WTC11 (cell line): ENCODE measurements at regions not wholly inside any gene's neighbourhood (a gene's known extent, or its start where the extent isn't known, plus 50 kb on each side); places are given as distances from the start of the nearest gene placed in this dataset.

ENCODE experiments used
- CREB1 ChIP-seq: sonication (generic); formaldehyde crosslinking; IDR thresholded peaks from 2 replicates; pipeline ENCODE4 v1.8.0; 2023; ENCODE audit warnings: mild to moderate bottlenecking, missing genetic modification reagents
- JUN ChIP-seq: sonication (generic); formaldehyde crosslinking; IDR thresholded peaks from 2 replicates; pipeline ENCODE4 v1.8.0; 2023; ENCODE audit warnings: mild to moderate bottlenecking, missing genetic modification reagents
- MYBL2 ChIP-seq: sonication (generic); formaldehyde crosslinking; IDR thresholded peaks from 2 replicates; pipeline ENCODE4 v1.8.1; 2023; ENCODE audit warnings: mild to moderate bottlenecking, moderate library complexity, missing genetic modification reagents
- RORB ChIP-seq: fragments of 250-450 bp; sonication (Bioruptor Pico); IDR thresholded peaks from 2 replicates; pipeline ENCODE4 v1.9.0; 2021; ENCODE audit warnings: mild to moderate bottlenecking
- ZNF232 ChIP-seq: sonication (generic); formaldehyde crosslinking; IDR thresholded peaks from 2 replicates; pipeline ENCODE4 v1.8.0; 2022; ENCODE audit warnings: mild to moderate bottlenecking, missing genetic modification reagents
- TF ChIP-seq, protein P1 (sequence below): sonication (generic); formaldehyde crosslinking; IDR thresholded peaks from 2 replicates; pipeline ENCODE4 v1.8.0; 2022; ENCODE audit warnings: mild to moderate bottlenecking, missing genetic modification reagents
- TF ChIP-seq, protein P2 (sequence below): sonication (generic); formaldehyde crosslinking; IDR thresholded peaks from 2 replicates; pipeline ENCODE4 v1.8.1; 2022; ENCODE audit warnings: low read depth, missing genetic modification reagents, borderline replicate concordance
- TF ChIP-seq, protein P3 (sequence below): fragments of 200-600 bp; IDR thresholded peaks from 2 replicates; pipeline ENCODE4 v1.8.0; 2022; ENCODE audit warnings: antibody characterized with exemption
- TF ChIP-seq, protein P4 (sequence below): fragments of 250-450 bp; sonication (Bioruptor Pico); IDR thresholded peaks from 2 replicates; pipeline ENCODE4 v2.1.2; 2022; ENCODE audit warnings: mild to moderate bottlenecking, moderate library complexity
- TF ChIP-seq, protein P5 (sequence below): sonication (generic); formaldehyde crosslinking; IDR thresholded peaks from 2 replicates; pipeline ENCODE4 v1.8.0; 2022; ENCODE audit warnings: mild to moderate bottlenecking, missing genetic modification reagents

DNA sequence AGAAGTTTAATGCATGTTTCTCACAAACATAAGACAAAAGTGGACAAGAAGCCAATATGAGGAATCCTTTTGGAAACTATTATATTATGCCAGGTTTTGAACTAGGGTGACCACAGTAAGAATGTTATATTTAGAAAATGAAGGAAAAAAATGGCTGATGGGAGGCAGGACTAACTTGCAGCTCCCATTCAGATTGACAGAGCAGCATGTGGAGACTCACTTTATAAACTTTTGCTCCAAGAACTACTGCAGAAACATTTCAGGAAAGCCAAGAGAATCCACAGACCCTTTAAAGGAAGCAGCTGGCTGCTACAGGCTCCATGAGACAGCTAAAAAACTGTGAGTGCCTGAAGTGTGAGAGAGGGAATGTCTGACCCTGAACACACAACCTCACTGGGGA is 738.6 kb upstream of the GRIA3 start:
- TF ChIP-seq, protein P1, sequence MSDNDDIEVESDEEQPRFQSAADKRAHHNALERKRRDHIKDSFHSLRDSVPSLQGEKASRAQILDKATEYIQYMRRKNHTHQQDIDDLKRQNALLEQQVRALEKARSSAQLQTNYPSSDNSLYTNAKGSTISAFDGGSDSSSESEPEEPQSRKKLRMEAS (CRISPR knock-in tag) = no peak
- TF ChIP-seq, protein P2, sequence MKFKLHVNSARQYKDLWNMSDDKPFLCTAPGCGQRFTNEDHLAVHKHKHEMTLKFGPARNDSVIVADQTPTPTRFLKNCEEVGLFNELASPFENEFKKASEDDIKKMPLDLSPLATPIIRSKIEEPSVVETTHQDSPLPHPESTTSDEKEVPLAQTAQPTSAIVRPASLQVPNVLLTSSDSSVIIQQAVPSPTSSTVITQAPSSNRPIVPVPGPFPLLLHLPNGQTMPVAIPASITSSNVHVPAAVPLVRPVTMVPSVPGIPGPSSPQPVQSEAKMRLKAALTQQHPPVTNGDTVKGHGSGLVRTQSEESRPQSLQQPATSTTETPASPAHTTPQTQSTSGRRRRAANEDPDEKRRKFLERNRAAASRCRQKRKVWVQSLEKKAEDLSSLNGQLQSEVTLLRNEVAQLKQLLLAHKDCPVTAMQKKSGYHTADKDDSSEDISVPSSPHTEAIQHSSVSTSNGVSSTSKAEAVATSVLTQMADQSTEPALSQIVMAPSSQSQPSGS (CRISPR knock-in tag) = no peak
- TF ChIP-seq RORB (CRISPR knock-in tag) (no peak), CREB1 (CRISPR knock-in tag) (no peak), JUN (no peak), ZNF232 (no peak), MYBL2 (CRISPR knock-in tag) (no peak)
- TF ChIP-seq, protein P3, sequence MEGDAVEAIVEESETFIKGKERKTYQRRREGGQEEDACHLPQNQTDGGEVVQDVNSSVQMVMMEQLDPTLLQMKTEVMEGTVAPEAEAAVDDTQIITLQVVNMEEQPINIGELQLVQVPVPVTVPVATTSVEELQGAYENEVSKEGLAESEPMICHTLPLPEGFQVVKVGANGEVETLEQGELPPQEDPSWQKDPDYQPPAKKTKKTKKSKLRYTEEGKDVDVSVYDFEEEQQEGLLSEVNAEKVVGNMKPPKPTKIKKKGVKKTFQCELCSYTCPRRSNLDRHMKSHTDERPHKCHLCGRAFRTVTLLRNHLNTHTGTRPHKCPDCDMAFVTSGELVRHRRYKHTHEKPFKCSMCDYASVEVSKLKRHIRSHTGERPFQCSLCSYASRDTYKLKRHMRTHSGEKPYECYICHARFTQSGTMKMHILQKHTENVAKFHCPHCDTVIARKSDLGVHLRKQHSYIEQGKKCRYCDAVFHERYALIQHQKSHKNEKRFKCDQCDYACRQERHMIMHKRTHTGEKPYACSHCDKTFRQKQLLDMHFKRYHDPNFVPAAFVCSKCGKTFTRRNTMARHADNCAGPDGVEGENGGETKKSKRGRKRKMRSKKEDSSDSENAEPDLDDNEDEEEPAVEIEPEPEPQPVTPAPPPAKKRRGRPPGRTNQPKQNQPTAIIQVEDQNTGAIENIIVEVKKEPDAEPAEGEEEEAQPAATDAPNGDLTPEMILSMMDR = no peak
- TF ChIP-seq, protein P4, sequence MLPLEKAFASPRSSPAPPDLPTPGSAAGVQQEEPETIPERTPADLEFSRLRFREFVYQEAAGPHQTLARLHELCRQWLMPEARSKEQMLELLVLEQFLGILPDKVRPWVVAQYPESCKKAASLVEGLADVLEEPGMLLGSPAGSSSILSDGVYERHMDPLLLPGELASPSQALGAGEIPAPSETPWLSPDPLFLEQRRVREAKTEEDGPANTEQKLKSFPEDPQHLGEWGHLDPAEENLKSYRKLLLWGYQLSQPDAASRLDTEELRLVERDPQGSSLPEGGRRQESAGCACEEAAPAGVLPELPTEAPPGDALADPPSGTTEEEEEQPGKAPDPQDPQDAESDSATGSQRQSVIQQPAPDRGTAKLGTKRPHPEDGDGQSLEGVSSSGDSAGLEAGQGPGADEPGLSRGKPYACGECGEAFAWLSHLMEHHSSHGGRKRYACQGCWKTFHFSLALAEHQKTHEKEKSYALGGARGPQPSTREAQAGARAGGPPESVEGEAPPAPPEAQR (CRISPR knock-in tag) = no peak
- TF ChIP-seq, protein P5, sequence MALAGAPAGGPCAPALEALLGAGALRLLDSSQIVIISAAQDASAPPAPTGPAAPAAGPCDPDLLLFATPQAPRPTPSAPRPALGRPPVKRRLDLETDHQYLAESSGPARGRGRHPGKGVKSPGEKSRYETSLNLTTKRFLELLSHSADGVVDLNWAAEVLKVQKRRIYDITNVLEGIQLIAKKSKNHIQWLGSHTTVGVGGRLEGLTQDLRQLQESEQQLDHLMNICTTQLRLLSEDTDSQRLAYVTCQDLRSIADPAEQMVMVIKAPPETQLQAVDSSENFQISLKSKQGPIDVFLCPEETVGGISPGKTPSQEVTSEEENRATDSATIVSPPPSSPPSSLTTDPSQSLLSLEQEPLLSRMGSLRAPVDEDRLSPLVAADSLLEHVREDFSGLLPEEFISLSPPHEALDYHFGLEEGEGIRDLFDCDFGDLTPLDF (CRISPR knock-in tag) = no peak
